ENCODE measurements at regions not wholly inside any gene's neighbourhood (a gene's known extent, or its start where the extent isn't known, plus 50 kb on each side); places are given as distances from the start of the nearest gene placed in this dataset.

DNA sequence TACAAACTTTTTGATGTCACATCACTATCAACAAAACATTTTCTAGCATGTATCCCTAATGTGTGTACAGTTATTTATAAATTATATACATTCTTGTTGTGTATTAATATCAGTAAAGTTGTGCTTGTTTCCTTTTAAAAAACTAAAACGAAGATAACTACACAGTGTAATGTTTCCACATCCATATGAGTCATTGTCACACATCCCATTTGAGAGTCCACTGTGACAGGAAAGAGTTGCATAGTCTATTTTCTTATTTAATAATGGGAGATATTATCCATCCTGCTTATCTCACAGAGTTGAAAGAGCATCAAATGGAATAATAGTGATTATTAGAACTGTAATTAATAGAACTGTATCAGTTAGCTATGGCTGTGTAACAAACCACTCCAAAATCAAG, 434.0 kb upstream of the CLINT1 start:
- no peak overlapping the region for H3K27ac ChIP-seq
- no peaks in the 10 kb centered on the region for H3K27me3 ChIP-seq (replicated peaks; ENCODE audit: insufficient read depth)
- DNase-seq (ENCODE audit: low spot score) (no peak), ATAC-seq (ENCODE audit: insufficient number of reproducible peaks, low FRiP score, low read depth) (no peak)
- no peaks in the 10 kb centered on the region for H3K9me3 ChIP-seq
- H3K4me3 ChIP-seq = no peak overlapping the region
- H3K36me3 ChIP-seq = no peaks in the 10 kb centered on the region
- peaks cover 0 to 10% of the 10 kb centered on the region in 2 donors for H3K4me1 ChIP-seq (ENCODE audit: control insufficient read depth in 1 of 2, low read depth in 2 of 2)
- TF ChIP-seq CTCF (IDR thresholded peaks at IDR 0.05) = no peak

DNA sequence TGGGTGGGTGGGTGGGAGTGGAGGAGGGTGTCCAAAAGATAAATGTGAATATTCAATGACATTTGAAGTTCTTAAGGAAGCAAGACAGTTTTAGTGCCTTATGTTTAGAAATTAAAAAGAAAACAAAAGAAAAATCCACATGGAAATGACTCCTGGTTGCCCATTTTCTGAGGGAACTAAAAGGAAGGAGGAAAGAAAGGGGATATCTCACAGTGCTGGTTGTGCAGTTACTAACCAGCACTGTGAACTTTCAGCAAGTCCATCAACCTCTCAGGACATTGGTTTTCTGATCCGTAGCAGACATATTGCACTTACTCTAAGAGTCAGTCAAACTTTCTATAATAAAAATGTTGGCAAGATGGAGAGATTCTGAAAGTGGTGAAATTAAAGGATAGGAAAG, 431.0 kb upstream of the CLINT1 start:
- TF ChIP-seq CTCF (IDR thresholded peaks at IDR 0.05) = no peak
- H3K4me3 ChIP-seq = no peak overlapping the region
- no peak overlapping the region for H3K27ac ChIP-seq
- peaks cover 0 to 16% of the 10 kb centered on the region in 2 donors for H3K4me1 ChIP-seq (ENCODE audit: control insufficient read depth in 1 of 2, low read depth in 2 of 2)
- H3K27me3 ChIP-seq (replicated peaks; ENCODE audit: insufficient read depth) = no peaks in the 10 kb centered on the region
- no peaks in the 10 kb centered on the region for H3K9me3 ChIP-seq
- DNase-seq (ENCODE audit: low spot score) = no peak
- no peaks in the 10 kb centered on the region for H3K36me3 ChIP-seq
- no peak for ATAC-seq (ENCODE audit: insufficient number of reproducible peaks, low FRiP score, low read depth)

DNA sequence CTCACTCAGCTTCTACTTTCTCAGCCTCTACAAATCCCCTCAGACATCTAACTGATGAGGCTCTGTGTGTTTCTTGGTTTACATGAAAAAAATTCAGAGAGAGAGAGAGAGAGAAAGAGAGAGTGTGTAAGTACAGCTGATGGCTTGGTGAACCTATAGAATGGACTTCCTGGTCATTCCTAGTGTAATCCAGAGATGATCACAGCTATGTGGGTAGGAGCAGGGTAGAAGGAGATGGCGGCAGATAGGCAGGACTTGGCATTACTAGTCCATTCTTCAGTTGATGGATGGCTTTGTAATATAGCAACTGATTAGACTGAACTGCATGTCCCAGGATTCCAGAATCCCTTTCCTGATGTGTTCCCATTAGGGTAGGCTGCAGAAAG, 429.3 kb upstream of the CLINT1 start:
- peaks cover 0 to 16% of the 10 kb centered on the region in 2 donors for H3K4me1 ChIP-seq (ENCODE audit: control insufficient read depth in 1 of 2, low read depth in 2 of 2)
- no peaks in the 10 kb centered on the region for H3K36me3 ChIP-seq
- no peaks in the 10 kb centered on the region for H3K27me3 ChIP-seq (replicated peaks; ENCODE audit: insufficient read depth)
- DNase-seq (ENCODE audit: low spot score) = no peak
- peak overlapping the region; percentile 37 for H3K4me3 ChIP-seq
- no peaks in the 10 kb centered on the region for H3K9me3 ChIP-seq
- no peak for TF ChIP-seq CTCF (IDR thresholded peaks at IDR 0.05)
- ATAC-seq (ENCODE audit: insufficient number of reproducible peaks, low FRiP score, low read depth) = no peak
- peak overlapping the region; percentile 35 to 48 for H3K27ac ChIP-seq

DNA sequence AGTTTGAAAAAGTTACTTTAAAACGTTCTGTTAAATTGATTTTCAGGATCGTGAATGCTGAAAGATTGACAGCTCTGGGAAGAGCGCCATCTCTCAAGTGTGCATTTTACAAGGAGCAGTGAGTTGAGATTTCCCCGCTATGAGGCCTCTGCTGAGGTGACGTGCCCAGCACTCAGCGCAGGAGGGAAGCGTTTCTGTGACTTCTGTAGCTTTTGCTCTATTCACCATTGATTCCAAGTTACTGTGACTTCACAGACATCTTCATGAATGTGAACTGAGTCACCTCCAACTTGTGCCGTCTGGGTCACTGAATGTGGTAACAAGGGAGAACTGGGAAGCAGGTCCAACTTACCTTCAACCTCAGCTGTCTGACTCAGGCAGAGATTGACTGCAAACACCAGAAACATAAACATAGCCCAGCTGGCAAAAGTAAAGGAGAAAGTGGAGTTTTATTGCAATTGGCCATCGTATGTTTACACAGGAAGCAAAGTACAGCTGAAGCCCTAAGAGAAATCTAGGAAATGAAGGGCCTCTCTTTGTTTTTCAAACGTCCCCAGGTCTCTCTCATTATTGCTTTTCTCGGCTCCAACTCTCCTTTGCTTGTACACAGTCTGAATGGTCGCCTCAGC, 428.8 kb upstream of the CLINT1 start:
- Histone ChIP-seq H3K36me3 (no peaks in the 10 kb centered on the region), H3K27me3 (replicated peaks; ENCODE audit: insufficient read depth) (no peaks in the 10 kb centered on the region), H3K27ac (peak overlapping the region; percentile 35 to 48), H3K4me1 (ENCODE audit: control insufficient read depth in 1 of 2, low read depth in 2 of 2) (peaks cover 0 to 16% of the 10 kb centered on the region in 2 donors), H3K9me3 (no peaks in the 10 kb centered on the region), H3K4me3 (peak overlapping the region; percentile 37)
- DNase-seq (ENCODE audit: low spot score) (peak; percentile 7), ATAC-seq (ENCODE audit: insufficient number of reproducible peaks, low FRiP score, low read depth) (peak; percentile 71)
- TF ChIP-seq CTCF (IDR thresholded peaks at IDR 0.05) = no peak

DNA sequence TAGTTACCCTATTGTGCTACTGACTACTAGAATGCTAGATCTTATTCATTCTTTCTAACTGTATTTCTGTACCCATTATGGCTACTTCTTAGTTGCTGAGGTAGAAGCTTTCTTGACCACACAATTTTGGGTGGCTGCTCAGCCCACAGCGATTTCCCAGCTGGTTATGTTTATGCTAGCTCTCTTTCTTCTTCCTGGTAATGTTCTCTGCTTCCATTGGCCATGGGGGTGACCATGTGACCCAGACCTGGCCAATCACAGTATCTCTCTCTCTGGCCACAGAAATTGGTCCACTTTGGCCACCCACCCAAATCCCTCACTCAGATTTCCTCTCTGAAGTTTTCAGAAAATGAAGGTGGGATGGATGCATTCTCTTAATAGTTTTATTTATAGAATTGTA, 427.9 kb upstream of the CLINT1 start:
- H3K4me1 ChIP-seq (ENCODE audit: control insufficient read depth in 1 of 2, low read depth in 2 of 2) = peaks cover 0 to 16% of the 10 kb centered on the region in 2 donors
- no peak overlapping the region for H3K27ac ChIP-seq
- TF ChIP-seq CTCF (IDR thresholded peaks at IDR 0.05) = no peak
- DNase-seq (ENCODE audit: low spot score) (no peak), ATAC-seq (ENCODE audit: insufficient number of reproducible peaks, low FRiP score, low read depth) (no peak)
- no peaks in the 10 kb centered on the region for H3K36me3 ChIP-seq
- no peak overlapping the region for H3K4me3 ChIP-seq
- H3K9me3 ChIP-seq = no peaks in the 10 kb centered on the region
- H3K27me3 ChIP-seq (replicated peaks; ENCODE audit: insufficient read depth) = no peaks in the 10 kb centered on the region
